MM.1S (cell line): ENCODE measurements at regions not wholly inside any gene's neighbourhood (a gene's known extent, or its start where the extent isn't known, plus 50 kb on each side); places are given as distances from the start of the nearest gene placed in this dataset.

ENCODE experiments used
- EZH2 ChIP-seq: fragments of 300-600 bp; sonication (generic); optimal IDR thresholded peaks from 2 replicates; pipeline ENCODE3; 2017; ENCODE audit warnings: low read depth, mild to moderate bottlenecking, antibody characterized with exemption, low read length, mixed read lengths
- TF ChIP-seq, protein P1 (sequence below): fragments of 300-600 bp; sonication (generic); IDR thresholded peaks from 2 replicates; pipeline ENCODE4 v1.5.1; 2016; ENCODE audit warnings: antibody characterized with exemption, low read length, mixed read lengths

DNA sequence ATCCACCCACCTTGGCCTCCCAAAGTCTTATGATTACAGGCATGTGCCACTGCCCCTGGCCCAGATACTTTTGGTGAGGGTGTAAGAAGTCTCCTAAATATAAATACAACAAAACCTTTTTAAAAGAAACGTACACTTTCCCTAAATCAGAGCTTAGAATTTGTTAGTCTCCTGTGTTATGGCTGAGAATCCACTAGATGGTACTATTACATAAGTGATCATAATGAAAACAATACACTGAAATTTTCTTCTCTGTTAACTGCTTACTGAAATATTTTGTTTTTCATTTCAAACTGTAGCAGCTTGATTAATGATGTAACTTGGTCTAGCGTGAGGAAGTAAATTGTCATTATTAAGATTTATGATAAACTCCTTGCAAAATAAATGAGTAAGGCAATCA lies 74.8 kb upstream of the FAM98A start:
- TF ChIP-seq, protein P1, sequence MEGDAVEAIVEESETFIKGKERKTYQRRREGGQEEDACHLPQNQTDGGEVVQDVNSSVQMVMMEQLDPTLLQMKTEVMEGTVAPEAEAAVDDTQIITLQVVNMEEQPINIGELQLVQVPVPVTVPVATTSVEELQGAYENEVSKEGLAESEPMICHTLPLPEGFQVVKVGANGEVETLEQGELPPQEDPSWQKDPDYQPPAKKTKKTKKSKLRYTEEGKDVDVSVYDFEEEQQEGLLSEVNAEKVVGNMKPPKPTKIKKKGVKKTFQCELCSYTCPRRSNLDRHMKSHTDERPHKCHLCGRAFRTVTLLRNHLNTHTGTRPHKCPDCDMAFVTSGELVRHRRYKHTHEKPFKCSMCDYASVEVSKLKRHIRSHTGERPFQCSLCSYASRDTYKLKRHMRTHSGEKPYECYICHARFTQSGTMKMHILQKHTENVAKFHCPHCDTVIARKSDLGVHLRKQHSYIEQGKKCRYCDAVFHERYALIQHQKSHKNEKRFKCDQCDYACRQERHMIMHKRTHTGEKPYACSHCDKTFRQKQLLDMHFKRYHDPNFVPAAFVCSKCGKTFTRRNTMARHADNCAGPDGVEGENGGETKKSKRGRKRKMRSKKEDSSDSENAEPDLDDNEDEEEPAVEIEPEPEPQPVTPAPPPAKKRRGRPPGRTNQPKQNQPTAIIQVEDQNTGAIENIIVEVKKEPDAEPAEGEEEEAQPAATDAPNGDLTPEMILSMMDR, result peak; percentile 49
- TF ChIP-seq EZH2, result no peak
